GM10266 (cell line): ENCODE measurements at regions not wholly inside any gene's neighbourhood (a gene's known extent, or its start where the extent isn't known, plus 50 kb on each side); places are given as distances from the start of the nearest gene placed in this dataset.

ENCODE experiments used
- DNase-seq: peaks from one replicate; pipeline ENCODE4 v3.0.0; 2012; ENCODE audit errors: extremely low spot score
- TF ChIP-seq, protein P1 (sequence below): IDR thresholded peaks from 2 replicates; pipeline ENCODE4 v1.5.1; 2012; ENCODE audit warnings: mild to moderate bottlenecking, low read depth; ENCODE audit not compliant: control insufficient read depth, insufficient read depth; ENCODE audit errors: missing control alignments

DNA sequence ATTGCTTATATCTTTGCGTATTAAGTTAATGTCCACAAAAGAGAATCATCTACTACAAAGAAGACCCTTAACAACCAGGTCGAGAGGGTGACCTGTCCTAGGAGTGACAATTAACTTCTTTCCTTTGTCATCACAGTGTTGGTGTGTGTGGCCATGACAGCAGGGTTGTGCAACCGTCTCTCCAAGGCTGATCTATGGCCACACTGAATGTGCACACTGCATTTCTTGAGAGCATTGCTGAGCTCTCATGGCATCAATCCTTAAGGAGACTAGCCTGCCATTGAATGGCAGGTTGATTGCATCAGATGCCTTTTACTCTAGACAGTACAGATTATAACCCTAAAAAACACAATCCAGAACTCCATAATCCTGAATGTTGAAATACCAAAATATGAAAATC is 86.5 kb upstream of the OLFM3 start:
- TF ChIP-seq, protein P1, sequence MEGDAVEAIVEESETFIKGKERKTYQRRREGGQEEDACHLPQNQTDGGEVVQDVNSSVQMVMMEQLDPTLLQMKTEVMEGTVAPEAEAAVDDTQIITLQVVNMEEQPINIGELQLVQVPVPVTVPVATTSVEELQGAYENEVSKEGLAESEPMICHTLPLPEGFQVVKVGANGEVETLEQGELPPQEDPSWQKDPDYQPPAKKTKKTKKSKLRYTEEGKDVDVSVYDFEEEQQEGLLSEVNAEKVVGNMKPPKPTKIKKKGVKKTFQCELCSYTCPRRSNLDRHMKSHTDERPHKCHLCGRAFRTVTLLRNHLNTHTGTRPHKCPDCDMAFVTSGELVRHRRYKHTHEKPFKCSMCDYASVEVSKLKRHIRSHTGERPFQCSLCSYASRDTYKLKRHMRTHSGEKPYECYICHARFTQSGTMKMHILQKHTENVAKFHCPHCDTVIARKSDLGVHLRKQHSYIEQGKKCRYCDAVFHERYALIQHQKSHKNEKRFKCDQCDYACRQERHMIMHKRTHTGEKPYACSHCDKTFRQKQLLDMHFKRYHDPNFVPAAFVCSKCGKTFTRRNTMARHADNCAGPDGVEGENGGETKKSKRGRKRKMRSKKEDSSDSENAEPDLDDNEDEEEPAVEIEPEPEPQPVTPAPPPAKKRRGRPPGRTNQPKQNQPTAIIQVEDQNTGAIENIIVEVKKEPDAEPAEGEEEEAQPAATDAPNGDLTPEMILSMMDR: no peak
- DNase-seq: no peak

DNA sequence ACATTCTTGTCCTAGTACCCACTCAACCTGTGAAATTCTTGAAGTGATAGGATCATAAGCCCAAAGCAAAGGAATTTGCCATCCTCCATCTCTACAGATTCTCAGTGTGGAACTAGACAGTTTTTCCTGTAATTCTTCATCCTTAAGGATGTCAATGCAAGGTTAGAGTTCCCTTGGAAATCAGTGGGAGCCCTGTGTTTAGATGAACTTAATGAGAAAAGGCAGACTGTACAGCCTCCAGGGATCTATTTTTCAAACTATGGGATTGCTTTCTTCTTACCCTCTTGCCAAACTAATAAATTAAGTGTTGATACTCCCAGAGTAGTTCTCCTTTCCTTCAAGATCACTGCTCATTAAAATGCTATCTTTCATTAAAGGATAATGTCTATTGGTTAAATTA is 78.1 kb upstream of the OLFM3 start:
- no peak for DNase-seq
- TF ChIP-seq, protein P1: no peak

DNA sequence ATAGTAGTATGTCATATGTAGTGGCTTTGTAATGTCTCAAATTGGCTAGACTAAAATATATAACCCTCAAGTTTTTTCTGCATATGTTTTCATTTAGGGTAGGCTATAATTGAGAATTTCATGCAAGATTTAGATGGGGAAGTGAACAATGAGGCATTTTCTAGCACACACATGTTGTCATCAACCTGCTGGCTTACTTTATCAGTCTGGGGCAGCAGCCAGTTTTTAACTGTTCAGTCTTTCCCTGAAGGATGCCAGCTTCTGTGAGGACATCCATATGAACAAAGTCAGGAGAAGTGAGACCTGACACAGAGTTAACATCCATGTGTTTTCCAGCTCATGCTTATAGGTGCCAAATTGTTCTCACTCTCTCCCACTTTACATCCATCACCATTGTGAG is 74.7 kb upstream of the OLFM3 start:
- TF ChIP-seq, protein P1: no peak
- no peak for DNase-seq

DNA sequence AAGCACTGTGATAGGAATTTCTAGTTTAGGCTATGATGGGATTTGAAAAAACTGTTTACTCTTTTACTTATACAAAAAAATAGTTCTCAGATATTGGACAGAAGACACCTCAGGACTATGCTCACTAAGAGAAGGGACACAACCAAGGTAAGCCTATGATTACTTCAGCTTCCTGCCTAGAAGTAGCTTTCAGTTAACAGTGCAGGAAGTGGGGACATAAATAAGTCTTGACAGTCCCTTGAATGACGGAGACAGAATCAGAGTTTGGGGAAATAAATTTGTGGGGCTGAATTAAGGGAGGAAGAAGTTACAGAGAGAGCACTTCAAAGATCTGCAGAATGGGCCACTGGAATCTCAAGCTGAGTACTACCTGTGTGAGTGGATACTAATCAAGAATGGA is 53.8 kb upstream of the OLFM3 start:
- TF ChIP-seq, protein P1: no peak
- DNase-seq: no peak

DNA sequence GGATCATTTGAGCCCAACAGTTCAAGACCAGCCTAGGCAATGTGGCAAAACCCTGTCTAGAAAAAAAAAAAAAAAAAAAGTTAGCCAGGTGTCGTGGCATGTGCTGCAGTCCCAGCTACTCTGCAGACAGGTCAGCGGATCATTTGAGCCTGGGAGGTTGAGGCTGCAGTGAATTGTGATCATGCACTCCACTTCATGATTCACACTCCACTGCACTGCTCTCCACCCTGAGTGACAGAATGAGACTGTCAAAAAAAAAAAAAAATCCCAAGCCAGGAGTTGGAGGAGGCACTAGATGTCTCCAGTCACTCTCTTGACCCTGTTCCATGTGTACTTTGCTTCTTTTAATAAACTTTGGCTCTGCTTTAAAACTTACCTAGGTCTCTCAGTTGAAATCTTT is 51.0 kb upstream of the OLFM3 start:
- TF ChIP-seq, protein P1: no peak

More for the DNA sequence above, 51.0 kb upstream of the OLFM3 start:
- DNase-seq: no peak
